HL-60 (cell line): ENCODE measurements at regions not wholly inside any gene's neighbourhood (a gene's known extent, or its start where the extent isn't known, plus 50 kb on each side); places are given as distances from the start of the nearest gene placed in this dataset.

Experiments
- DNase-seq, 2 experiments: peaks; one replicate each; pipeline ENCODE4 v3.0.0-alpha.2; 2010 to 2020; ENCODE audit warnings: low read depth in 1 of 2, low spot score in 1 of 2
- H3K27ac ChIP-seq: fragments of 250-450 bp; sonication (Bioruptor Pico); replicated peaks from 2 replicates; pipeline ENCODE4 v1.5.1; 2020; ENCODE audit warnings: mild to moderate bottlenecking, moderate library complexity
- H3K27me3 ChIP-seq: fragments of 250-450 bp; sonication (Bioruptor Pico); 2 replicates; pipeline ENCODE4 v1.5.1; 2021; ENCODE audit warnings: mild to moderate bottlenecking, moderate library complexity; ENCODE audit not compliant: insufficient read depth, poor library complexity, severe bottlenecking
- H3K4me3 ChIP-seq: replicated peaks from 2 replicates; pipeline ENCODE4 v1.5.1; 2011; ENCODE audit warnings: mild to moderate bottlenecking, control low read depth, low read length; ENCODE audit not compliant: insufficient read depth
- GABPA ChIP-seq: IDR thresholded peaks from 2 replicates; pipeline ENCODE4 v1.6.1; 2012; ENCODE audit warnings: low read depth
- POLR2AphosphoS5 ChIP-seq: IDR thresholded peaks from 2 replicates; pipeline ENCODE4 v1.6.1; 2012; ENCODE audit warnings: low read depth
- SPI1 ChIP-seq: IDR thresholded peaks from 2 replicates; pipeline ENCODE4 v1.6.1; 2012; ENCODE audit warnings: low read depth, mild to moderate bottlenecking, borderline replicate concordance
- TF ChIP-seq, protein P1 (sequence below): IDR thresholded peaks from one replicate; pipeline ENCODE4 v1.5.1; 2011; ENCODE audit warnings: low read length, control low read depth, inconsistent platforms; ENCODE audit not compliant: insufficient read depth
- TF ChIP-seq, protein P2 (sequence below): IDR thresholded peaks from 2 replicates; pipeline ENCODE4 v1.6.1; 2012; ENCODE audit warnings: low read depth; ENCODE audit not compliant: insufficient replicate concordance

- H3K27ac ChIP-seq, result no peak overlapping the region
- no peaks in the 10 kb centered on the region for H3K27me3 ChIP-seq
- DNase-seq, result no peak
- TF ChIP-seq POLR2AphosphoS5, result no peak
- TF ChIP-seq, protein P1, sequence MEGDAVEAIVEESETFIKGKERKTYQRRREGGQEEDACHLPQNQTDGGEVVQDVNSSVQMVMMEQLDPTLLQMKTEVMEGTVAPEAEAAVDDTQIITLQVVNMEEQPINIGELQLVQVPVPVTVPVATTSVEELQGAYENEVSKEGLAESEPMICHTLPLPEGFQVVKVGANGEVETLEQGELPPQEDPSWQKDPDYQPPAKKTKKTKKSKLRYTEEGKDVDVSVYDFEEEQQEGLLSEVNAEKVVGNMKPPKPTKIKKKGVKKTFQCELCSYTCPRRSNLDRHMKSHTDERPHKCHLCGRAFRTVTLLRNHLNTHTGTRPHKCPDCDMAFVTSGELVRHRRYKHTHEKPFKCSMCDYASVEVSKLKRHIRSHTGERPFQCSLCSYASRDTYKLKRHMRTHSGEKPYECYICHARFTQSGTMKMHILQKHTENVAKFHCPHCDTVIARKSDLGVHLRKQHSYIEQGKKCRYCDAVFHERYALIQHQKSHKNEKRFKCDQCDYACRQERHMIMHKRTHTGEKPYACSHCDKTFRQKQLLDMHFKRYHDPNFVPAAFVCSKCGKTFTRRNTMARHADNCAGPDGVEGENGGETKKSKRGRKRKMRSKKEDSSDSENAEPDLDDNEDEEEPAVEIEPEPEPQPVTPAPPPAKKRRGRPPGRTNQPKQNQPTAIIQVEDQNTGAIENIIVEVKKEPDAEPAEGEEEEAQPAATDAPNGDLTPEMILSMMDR, result no peak
- no peak for TF ChIP-seq GABPA
- TF ChIP-seq, protein P2, sequence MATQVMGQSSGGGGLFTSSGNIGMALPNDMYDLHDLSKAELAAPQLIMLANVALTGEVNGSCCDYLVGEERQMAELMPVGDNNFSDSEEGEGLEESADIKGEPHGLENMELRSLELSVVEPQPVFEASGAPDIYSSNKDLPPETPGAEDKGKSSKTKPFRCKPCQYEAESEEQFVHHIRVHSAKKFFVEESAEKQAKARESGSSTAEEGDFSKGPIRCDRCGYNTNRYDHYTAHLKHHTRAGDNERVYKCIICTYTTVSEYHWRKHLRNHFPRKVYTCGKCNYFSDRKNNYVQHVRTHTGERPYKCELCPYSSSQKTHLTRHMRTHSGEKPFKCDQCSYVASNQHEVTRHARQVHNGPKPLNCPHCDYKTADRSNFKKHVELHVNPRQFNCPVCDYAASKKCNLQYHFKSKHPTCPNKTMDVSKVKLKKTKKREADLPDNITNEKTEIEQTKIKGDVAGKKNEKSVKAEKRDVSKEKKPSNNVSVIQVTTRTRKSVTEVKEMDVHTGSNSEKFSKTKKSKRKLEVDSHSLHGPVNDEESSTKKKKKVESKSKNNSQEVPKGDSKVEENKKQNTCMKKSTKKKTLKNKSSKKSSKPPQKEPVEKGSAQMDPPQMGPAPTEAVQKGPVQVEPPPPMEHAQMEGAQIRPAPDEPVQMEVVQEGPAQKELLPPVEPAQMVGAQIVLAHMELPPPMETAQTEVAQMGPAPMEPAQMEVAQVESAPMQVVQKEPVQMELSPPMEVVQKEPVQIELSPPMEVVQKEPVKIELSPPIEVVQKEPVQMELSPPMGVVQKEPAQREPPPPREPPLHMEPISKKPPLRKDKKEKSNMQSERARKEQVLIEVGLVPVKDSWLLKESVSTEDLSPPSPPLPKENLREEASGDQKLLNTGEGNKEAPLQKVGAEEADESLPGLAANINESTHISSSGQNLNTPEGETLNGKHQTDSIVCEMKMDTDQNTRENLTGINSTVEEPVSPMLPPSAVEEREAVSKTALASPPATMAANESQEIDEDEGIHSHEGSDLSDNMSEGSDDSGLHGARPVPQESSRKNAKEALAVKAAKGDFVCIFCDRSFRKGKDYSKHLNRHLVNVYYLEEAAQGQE, result no peak
- TF ChIP-seq SPI1, result no peak
- H3K4me3 ChIP-seq, result no peak overlapping the region
These were observed 98.4 kb upstream of the SEC11C start for GRCh38 chr18:59041296-59041695.

DNA sequence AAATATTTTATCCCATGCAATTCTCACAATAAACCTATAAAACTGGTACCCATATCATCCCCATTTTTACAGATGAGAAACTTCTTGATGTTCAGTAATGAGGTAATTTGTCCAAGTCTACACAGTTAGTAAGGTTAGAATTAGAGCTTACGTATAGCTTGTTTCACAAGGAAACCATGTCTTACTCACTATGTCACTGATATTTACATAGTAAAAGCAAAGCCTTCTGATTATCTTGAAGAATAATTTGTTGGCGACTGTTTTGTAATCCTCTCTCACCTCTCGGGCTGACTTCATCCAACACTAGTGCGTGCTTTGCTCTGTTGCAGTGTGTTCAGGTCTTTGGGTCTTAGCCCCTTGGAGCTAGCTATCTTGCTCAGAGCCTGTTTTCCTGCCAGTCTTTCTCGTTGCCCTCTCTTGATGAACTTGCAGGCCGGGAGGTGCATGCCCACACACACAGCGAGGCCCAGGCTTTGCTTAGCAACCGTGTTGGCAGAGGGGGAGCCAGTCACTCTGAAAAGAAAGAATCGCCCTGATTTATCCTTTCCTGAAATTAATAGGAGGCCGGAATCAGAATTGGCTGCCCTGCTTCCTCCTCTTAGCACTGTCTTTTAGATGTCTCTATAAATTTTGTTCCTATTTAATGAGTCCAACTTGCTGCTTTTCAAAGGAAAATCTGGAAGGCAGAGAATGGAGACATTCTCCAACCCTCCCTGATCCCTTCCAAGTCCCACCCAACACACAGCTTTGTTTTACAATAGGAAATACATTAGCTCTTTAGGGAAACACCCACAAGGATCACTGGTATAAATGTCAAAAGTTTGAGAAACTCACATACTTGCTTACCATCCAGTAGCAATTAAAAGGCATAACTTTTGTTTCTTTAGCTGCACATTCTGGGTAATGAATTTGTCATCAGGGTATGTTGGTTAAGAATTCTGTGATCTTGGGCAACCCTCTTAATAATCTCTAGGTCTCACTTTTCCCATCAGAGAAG lies 97.6 kb upstream of the SEC11C start:
- Histone ChIP-seq H3K27ac (no peak overlapping the region), H3K27me3 (no peaks in the 10 kb centered on the region), H3K4me3 (no peak overlapping the region)
- DNase-seq, result no peak
- no peak for TF ChIP-seq GABPA
- TF ChIP-seq, protein P1, result no peak
- no peak for TF ChIP-seq SPI1
- TF ChIP-seq, protein P2, result no peak
- no peak for TF ChIP-seq POLR2AphosphoS5

DNA sequence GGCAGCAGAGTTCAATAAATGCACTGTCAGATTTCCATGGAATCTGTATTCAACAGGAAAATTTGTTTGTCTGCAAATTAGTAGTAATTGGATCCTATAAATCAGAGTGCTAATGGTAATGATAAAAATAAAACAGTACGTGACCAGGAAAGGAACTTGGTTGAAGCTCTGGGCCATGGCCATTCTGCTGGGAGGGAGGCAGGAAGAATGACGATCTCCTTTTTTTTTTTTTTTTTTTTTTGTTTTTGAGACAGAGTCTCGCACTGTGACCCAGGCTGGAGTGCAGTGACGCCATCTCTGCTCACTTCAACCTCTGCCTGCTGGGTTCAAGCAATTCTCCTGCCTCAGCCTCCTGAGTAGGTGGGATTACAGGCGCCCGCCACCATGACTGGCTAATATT lies 94.8 kb upstream of the SEC11C start:
- no peak overlapping the region for H3K27ac ChIP-seq
- no peak overlapping the region for H3K4me3 ChIP-seq

More for the DNA sequence above, 94.8 kb upstream of the SEC11C start:
- TF ChIP-seq SPI1, result no peak
- TF ChIP-seq GABPA, result no peak
- TF ChIP-seq, protein P1, result no peak
- TF ChIP-seq, protein P2, result no peak
- no peak for TF ChIP-seq POLR2AphosphoS5
- no peak for DNase-seq
- H3K27me3 ChIP-seq, result no peaks in the 10 kb centered on the region
